IPS-18a (cell line): ENCODE measurements at regions not wholly inside any gene's neighbourhood (a gene's known extent, or its start where the extent isn't known, plus 50 kb on each side); places are given as distances from the start of the nearest gene placed in this dataset.

Source experiments
- H3K27ac ChIP-seq: one replicate; pipeline ENCODE4 v1.5.1; 2013; ENCODE audit warnings: low read length
- H3K27me3 ChIP-seq: one replicate; pipeline ENCODE4 v1.6.1; 2013; ENCODE audit warnings: mild to moderate bottlenecking, low read length; ENCODE audit not compliant: control insufficient read depth, insufficient read depth
- H3K36me3 ChIP-seq: one replicate; pipeline ENCODE4 v1.6.1; 2013; ENCODE audit warnings: low read depth, low read length; ENCODE audit not compliant: control insufficient read depth
- H3K4me1 ChIP-seq: one replicate; pipeline ENCODE4 v1.6.1; 2013; ENCODE audit warnings: low read depth, low read length; ENCODE audit not compliant: control insufficient read depth
- H3K4me3 ChIP-seq: one replicate; pipeline ENCODE4 v1.5.1; 2013; ENCODE audit warnings: low read length
- H3K9ac ChIP-seq: one replicate; pipeline ENCODE4 v1.6.1; 2013; ENCODE audit warnings: mild to moderate bottlenecking, low read length, moderate library complexity
- H3K9me3 ChIP-seq: one replicate; pipeline ENCODE4 v1.6.1; 2013; ENCODE audit warnings: low read depth, low read length; ENCODE audit not compliant: control insufficient read depth

GRCh38 chr5:54728588-54728915 is 211.0 kb downstream of the SNX18 start:
- H3K27me3 ChIP-seq, result no peaks in the 10 kb centered on the region
- H3K4me3 ChIP-seq, result no peak overlapping the region
- peaks cover 5% of the 10 kb centered on the region for H3K4me1 ChIP-seq
- H3K27ac ChIP-seq, result no peak overlapping the region
- H3K9me3 ChIP-seq, result no peaks in the 10 kb centered on the region
- H3K9ac ChIP-seq, result no peak overlapping the region
- no peaks in the 10 kb centered on the region for H3K36me3 ChIP-seq

- H3K4me3 ChIP-seq, result no peak overlapping the region
- no peaks in the 10 kb centered on the region for H3K36me3 ChIP-seq
- no peak overlapping the region for H3K9ac ChIP-seq
- no peak overlapping the region for H3K27ac ChIP-seq
- no peaks in the 10 kb centered on the region for H3K27me3 ChIP-seq
- no peaks in the 10 kb centered on the region for H3K9me3 ChIP-seq
- peaks cover 5% of the 10 kb centered on the region for H3K4me1 ChIP-seq
Measured at GRCh38 chr5:54727874-54728587, 210.5 kb downstream of the SNX18 start.

- Histone ChIP-seq H3K9ac (no peak overlapping the region), H3K27ac (no peak overlapping the region), H3K27me3 (no peaks in the 10 kb centered on the region), H3K4me1 (peaks cover 5% of the 10 kb centered on the region), H3K36me3 (no peaks in the 10 kb centered on the region), H3K9me3 (no peaks in the 10 kb centered on the region), H3K4me3 (no peak overlapping the region)
Measured at GRCh38 chr5:54725391-54726280, 208.1 kb downstream of the SNX18 start.

DNA sequence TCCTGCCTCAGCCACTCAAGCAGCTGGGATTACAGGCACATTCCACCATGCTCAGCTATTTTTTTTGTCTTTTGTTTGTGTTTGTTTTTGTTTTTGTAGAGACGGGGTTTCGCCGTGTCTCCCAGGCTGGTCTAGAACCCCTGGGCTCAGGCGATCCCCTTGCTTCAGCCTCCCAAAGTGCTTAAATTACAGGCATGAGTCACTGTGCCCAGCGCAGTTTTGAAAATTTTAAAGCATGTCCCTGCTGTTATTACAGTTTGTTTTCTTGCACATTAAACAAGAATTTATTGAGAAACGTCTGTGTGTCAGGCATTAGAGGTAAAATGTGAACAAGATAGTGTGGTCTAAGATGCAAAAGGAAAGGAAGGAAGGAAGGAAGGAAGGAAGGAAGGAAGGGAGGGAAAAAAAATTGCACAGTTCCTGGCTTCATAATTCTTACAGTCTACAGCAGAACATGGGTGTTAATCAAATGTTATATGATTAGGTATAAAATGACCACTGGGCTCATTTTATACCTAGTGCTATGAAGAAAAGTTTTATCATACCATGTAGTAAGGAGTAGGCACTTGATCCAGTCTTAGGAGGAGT is 205.4 kb downstream of the SNX18 start:
- no peaks in the 10 kb centered on the region for H3K36me3 ChIP-seq
- no peak overlapping the region for H3K27ac ChIP-seq
- H3K9ac ChIP-seq, result no peak overlapping the region
- no peaks in the 10 kb centered on the region for H3K27me3 ChIP-seq
- no peak overlapping the region for H3K4me3 ChIP-seq
- H3K9me3 ChIP-seq, result no peaks in the 10 kb centered on the region
- peaks cover 11% of the 10 kb centered on the region for H3K4me1 ChIP-seq

DNA sequence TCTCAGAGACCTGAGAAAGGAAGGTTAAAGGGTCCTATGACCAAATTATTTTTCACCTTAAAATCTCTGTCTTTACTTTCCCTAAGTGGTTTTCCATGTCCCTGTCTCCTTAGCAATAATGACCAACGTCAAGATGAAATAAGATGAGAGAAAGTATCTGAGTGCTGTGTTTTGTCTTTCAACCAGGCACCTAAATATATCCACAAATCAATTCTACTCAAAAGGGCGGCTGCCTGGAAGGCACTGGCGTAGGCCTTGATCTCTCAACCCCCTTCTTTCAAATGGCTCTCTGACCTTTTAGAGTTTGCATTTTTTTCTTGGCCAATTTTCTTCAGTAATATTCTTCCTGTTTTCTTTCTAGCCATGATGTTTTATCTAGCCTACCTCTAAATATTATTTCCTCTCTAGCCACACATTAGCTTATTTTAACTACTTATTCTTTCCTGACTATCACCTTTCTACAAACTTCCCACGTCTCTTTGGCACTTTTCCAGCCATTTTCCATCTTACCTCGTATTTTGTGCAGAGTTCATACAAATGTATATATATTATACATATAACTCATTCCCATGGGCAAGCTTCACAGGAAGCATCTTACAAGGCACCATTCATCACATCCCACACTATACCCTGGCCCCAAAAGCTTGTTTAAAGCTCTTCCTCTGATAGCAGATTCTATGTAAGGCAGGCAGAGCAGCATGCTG is 204.5 kb downstream of the SNX18 start:
- H3K27me3 ChIP-seq, result no peaks in the 10 kb centered on the region
- no peaks in the 10 kb centered on the region for H3K36me3 ChIP-seq
- no peak overlapping the region for H3K4me3 ChIP-seq
- H3K27ac ChIP-seq, result no peak overlapping the region
- H3K9ac ChIP-seq, result no peak overlapping the region
- peaks cover 11% of the 10 kb centered on the region for H3K4me1 ChIP-seq
- no peaks in the 10 kb centered on the region for H3K9me3 ChIP-seq

GRCh38 chr5:54721116-54721515 is 203.6 kb downstream of the SNX18 start:
- Histone ChIP-seq H3K9me3 (no peaks in the 10 kb centered on the region), H3K4me3 (no peak overlapping the region), H3K27ac (no peak overlapping the region), H3K27me3 (no peaks in the 10 kb centered on the region), H3K9ac (no peak overlapping the region), H3K36me3 (no peaks in the 10 kb centered on the region), H3K4me1 (peaks cover 9% of the 10 kb centered on the region)

DNA sequence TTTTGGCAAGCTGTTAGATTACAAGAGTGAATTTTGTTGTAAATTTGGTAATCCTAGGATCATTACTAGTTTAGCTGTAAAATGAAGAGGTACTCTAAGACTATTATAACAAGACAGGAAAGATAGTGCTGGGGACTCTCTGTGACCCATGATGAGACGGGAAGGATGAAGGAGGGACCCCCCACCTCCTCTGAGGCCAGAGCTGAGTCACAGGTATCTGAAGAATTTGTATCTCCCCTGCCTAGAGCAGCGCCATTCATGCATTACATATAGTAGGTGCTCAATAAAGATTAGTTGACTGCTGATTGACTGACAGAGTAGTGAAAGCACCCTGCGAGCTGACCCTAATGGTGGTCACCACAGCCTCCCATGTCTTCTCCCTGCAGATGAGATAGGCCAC is 202.8 kb downstream of the SNX18 start:
- Histone ChIP-seq H3K36me3 (no peaks in the 10 kb centered on the region), H3K4me1 (peaks cover 6% of the 10 kb centered on the region), H3K27me3 (no peaks in the 10 kb centered on the region), H3K4me3 (no peak overlapping the region), H3K9me3 (no peaks in the 10 kb centered on the region), H3K27ac (no peak overlapping the region), H3K9ac (no peak overlapping the region)

DNA sequence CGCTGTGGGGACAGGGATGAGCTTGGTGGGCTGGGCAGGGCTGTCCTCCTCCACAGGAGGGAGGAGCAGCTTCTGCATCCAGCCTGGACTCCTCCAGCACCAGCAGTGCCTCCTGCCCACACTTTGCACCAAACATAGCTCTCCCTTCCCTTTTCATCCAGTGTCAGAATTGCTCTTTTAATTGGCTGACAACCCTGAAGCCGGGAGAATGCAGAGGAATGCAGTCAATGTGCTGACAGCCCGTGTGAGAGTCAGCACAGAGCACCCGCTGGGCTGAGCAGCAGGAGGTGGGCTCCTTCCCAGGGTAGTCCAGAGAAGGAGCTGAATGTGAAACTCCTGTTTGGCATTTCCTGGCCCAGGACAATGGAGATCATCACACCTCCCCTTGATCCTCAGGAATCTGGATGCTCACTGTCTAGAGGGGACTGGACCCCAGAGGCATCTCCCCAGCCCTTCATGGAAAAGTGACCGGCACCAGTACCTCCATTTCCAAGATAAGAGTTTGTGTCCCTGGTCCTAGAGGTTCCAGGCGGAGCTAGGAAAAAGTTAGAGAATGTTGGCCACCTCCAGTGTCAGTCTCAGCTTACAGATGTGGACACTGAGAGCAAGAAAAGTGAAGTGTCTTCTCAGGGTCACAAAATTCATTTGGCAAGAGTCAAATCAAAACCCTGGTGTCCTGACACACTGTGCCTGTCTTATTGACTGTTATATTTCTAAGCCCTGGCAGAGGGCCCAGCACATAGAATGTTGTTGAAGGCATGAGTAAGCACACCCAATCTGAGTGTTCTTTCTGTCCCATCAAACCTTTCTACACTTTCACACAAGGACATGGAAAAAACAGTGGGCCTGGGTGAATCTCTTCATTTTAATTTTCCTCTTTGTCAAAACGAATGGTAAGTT is 202.1 kb downstream of the SNX18 start:
- Histone ChIP-seq H3K4me1 (peaks cover 6% of the 10 kb centered on the region), H3K9me3 (no peaks in the 10 kb centered on the region), H3K4me3 (no peak overlapping the region), H3K27me3 (no peaks in the 10 kb centered on the region), H3K27ac (no peak overlapping the region), H3K9ac (no peak overlapping the region), H3K36me3 (no peaks in the 10 kb centered on the region)

GRCh38 chr5:54718656-54719055 is 201.1 kb downstream of the SNX18 start:
- no peak overlapping the region for H3K27ac ChIP-seq

DNA sequence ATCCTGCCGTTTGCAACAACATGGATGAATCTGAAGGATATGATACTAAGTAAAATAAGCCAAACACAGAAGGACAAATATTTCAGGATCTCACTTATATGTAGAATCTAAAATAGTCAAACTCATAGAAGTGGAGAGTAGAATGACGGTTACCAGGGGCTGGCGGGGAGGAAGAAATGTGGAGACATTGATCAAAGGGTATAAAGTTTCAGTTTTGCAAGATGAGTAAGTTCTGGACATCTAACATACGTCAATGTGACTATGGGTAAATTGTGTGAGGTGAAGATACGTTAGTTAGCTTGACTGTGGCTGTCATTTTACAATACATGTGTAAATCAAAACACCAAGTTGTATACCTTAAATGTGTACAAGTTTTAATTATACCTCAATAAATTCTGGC is 200.3 kb downstream of the SNX18 start:
- Histone ChIP-seq H3K4me3 (no peak overlapping the region), H3K4me1 (peaks cover 6% of the 10 kb centered on the region), H3K9me3 (no peaks in the 10 kb centered on the region), H3K27me3 (no peaks in the 10 kb centered on the region), H3K27ac (no peak overlapping the region), H3K9ac (no peak overlapping the region), H3K36me3 (no peaks in the 10 kb centered on the region)

More at GRCh38 chr5:54718656-54719055, 201.1 kb downstream of the SNX18 start:
- H3K9me3 ChIP-seq, result no peaks in the 10 kb centered on the region
- peaks cover 6% of the 10 kb centered on the region for H3K4me1 ChIP-seq
- no peaks in the 10 kb centered on the region for H3K36me3 ChIP-seq
- H3K4me3 ChIP-seq, result no peak overlapping the region
- no peaks in the 10 kb centered on the region for H3K27me3 ChIP-seq
- no peak overlapping the region for H3K9ac ChIP-seq
